Fibroblast of lung (primary cell): ENCODE measurements at regions not wholly inside any gene's neighbourhood (a gene's known extent, or its start where the extent isn't known, plus 50 kb on each side); places are given as distances from the start of the nearest gene placed in this dataset.

Experiments
- DNase-seq, 2 donors: peaks; one replicate each; pipeline versions ENCODE4 v3.0.0 to v3.0.0-alpha.2; 2010; ENCODE audit warnings: low read depth in 2 of 2
- H2AFZ ChIP-seq: 2 replicates; pipeline ENCODE4 v1.5.1; 2012; ENCODE audit warnings: low read length, control low read depth, inconsistent platforms
- H3K27ac ChIP-seq: 2 replicates; pipeline ENCODE4 v1.5.1; 2011; ENCODE audit warnings: low read length, control low read depth; ENCODE audit not compliant: insufficient read depth
- H3K27me3 ChIP-seq: 2 replicates; pipeline ENCODE4 v1.5.1; 2011; ENCODE audit warnings: mild to moderate bottlenecking, low read length; ENCODE audit not compliant: control insufficient read depth, insufficient read depth
- H3K36me3 ChIP-seq: 2 replicates; pipeline ENCODE4 v1.5.1; 2011; ENCODE audit warnings: low read length; ENCODE audit not compliant: control insufficient read depth, insufficient read depth
- H3K4me1 ChIP-seq: 2 replicates; pipeline ENCODE4 v1.5.1; 2011; ENCODE audit warnings: low read length; ENCODE audit not compliant: control insufficient read depth, insufficient read depth; ENCODE audit errors: extremely low read depth
- H3K4me2 ChIP-seq: 2 replicates; pipeline ENCODE4 v1.5.1; 2011; ENCODE audit warnings: low read length, control low read depth; ENCODE audit not compliant: insufficient read depth; ENCODE audit errors: extremely low read depth
- H3K4me3 ChIP-seq, 4 experiments: fragments of 200-600 bp in 1 of 4; sonication (generic) in 1 of 4; replicated peaks in 1 of 4; 2 replicates each; pipeline ENCODE4 v1.5.1; 2011 to 2016; ENCODE audit warnings: low read length in 4 of 4, low read depth in 3 of 4, mild to moderate bottlenecking in 3 of 4, control low read depth in 2 of 4, inconsistent platforms in 1 of 4, mixed read lengths in 1 of 4; ENCODE audit not compliant: insufficient read depth in 1 of 4; ENCODE audit errors: control extremely low read depth in 1 of 4
- H3K79me2 ChIP-seq: 2 replicates; pipeline ENCODE4 v1.5.1; 2012; ENCODE audit warnings: mild to moderate bottlenecking, low read length, inconsistent platforms; ENCODE audit not compliant: control insufficient read depth, insufficient read depth
- H3K9ac ChIP-seq: 2 replicates; pipeline ENCODE4 v1.5.1; 2011; ENCODE audit warnings: mild to moderate bottlenecking, low read length, control low read depth; ENCODE audit not compliant: insufficient read depth
- H3K9me3 ChIP-seq: 2 replicates; pipeline ENCODE4 v1.5.1; 2012; ENCODE audit warnings: low read depth, low read length; ENCODE audit not compliant: control insufficient read depth, insufficient read depth
- H4K20me1 ChIP-seq: 2 replicates; pipeline ENCODE4 v1.5.1; 2011; ENCODE audit warnings: low read length; ENCODE audit not compliant: control insufficient read depth, insufficient read depth; ENCODE audit errors: extremely low read depth
- EZH2 ChIP-seq: IDR thresholded peaks from 2 replicates; pipeline ENCODE4 v1.5.1; 2012; ENCODE audit warnings: low read length, control low read depth, mild to moderate bottlenecking; ENCODE audit errors: missing control alignments
- TF ChIP-seq, protein P1 (sequence below), 2 donors: IDR thresholded peaks in 1 of 2; conservative IDR thresholded peaks in 1 of 2; 1 replicate in 1 of 2; 2 replicates in 1 of 2; pipeline ENCODE4 v1.5.1; 2011 to 2012; ENCODE audit warnings: low read length in 2 of 2, control low read depth in 1 of 2, inconsistent platforms in 1 of 2, low read depth in 1 of 2, mild to moderate bottlenecking in 1 of 2

GRCh38 chr12:67453191-67453590 is 184.0 kb downstream of the CAND1 start:
- H3K27me3 ChIP-seq: no peaks in the 10 kb centered on the region
- DNase-seq: no peak
- no peak for TF ChIP-seq EZH2
- TF ChIP-seq, protein P1, sequence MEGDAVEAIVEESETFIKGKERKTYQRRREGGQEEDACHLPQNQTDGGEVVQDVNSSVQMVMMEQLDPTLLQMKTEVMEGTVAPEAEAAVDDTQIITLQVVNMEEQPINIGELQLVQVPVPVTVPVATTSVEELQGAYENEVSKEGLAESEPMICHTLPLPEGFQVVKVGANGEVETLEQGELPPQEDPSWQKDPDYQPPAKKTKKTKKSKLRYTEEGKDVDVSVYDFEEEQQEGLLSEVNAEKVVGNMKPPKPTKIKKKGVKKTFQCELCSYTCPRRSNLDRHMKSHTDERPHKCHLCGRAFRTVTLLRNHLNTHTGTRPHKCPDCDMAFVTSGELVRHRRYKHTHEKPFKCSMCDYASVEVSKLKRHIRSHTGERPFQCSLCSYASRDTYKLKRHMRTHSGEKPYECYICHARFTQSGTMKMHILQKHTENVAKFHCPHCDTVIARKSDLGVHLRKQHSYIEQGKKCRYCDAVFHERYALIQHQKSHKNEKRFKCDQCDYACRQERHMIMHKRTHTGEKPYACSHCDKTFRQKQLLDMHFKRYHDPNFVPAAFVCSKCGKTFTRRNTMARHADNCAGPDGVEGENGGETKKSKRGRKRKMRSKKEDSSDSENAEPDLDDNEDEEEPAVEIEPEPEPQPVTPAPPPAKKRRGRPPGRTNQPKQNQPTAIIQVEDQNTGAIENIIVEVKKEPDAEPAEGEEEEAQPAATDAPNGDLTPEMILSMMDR (conservative IDR thresholded peaks at IDR 0.05 in 1 of 2, IDR thresholded peaks at IDR 0.05 in 1 of 2; ENCODE audit: low read depth in 1 of 2, low read length in 2 of 2): no peak
- no peak overlapping the region for H3K27ac ChIP-seq
- no peaks in the 10 kb centered on the region for H4K20me1 ChIP-seq
- H2AFZ ChIP-seq: no peak overlapping the region
- no peak overlapping the region for H3K4me3 ChIP-seq
- H3K9me3 ChIP-seq: no peaks in the 10 kb centered on the region
- no peaks in the 10 kb centered on the region for H3K36me3 ChIP-seq
- no peaks in the 10 kb centered on the region for H3K79me2 ChIP-seq
- H3K9ac ChIP-seq: no peak overlapping the region
- H3K4me2 ChIP-seq: no peak overlapping the region
- H3K4me1 ChIP-seq: peaks cover 8% of the 10 kb centered on the region

DNA sequence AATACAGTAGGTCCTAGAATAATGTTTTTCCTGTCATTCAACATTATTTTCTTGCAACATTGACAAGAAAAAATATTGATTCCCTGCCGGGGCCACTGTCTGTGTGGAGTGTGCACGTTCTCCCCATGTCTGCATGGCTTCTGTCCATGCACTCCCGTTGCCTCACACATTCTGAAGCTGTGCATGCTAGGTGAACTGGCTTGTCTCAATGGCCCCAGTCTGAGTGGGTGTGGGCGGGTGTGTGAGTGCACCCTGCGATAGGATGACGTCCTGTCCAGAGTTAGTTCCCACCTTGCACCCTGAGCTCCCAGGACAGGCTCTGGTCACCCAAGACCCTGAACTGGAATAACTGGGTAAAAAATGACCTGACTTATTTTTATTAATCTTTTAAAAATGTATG is 186.1 kb downstream of the CAND1 start:
- Histone ChIP-seq H3K4me1 (peaks cover 8% of the 10 kb centered on the region), H3K4me3 (no peak overlapping the region), H3K9ac (no peak overlapping the region), H3K9me3 (no peaks in the 10 kb centered on the region), H2AFZ (no peak overlapping the region), H3K4me2 (no peak overlapping the region), H3K36me3 (no peaks in the 10 kb centered on the region), H3K79me2 (no peaks in the 10 kb centered on the region), H3K27ac (no peak overlapping the region), H3K27me3 (no peaks in the 10 kb centered on the region), H4K20me1 (no peaks in the 10 kb centered on the region)
- no peak for DNase-seq
- TF ChIP-seq EZH2: no peak

DNA sequence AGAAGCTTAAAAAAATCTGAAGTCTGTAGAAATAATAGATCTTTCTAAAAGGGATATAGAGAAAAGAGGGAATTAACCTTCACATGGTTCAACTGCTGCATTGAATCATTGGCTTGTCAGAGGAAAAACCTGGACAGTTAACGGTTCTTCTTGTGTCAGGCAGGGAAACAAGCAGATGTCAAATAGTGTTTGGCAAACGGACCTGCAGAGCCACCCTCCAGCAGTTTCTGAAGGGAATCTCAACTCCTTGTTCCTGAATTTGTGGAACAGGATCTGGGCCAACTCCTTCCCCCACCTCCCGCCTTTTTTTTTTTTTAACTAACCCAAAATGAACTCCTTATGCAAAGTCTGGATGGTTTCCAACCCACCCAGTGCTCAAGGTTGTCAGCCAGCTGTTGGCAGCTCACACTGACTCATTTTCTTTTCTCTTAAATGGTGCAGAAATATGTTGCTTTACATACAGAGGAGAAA is 187.3 kb downstream of the CAND1 start:
- Histone ChIP-seq H3K27ac (no peak overlapping the region), H3K4me3 (no peak overlapping the region), H4K20me1 (no peaks in the 10 kb centered on the region), H3K9ac (no peak overlapping the region), H3K4me1 (peaks cover 8% of the 10 kb centered on the region), H3K4me2 (no peak overlapping the region), H3K79me2 (no peaks in the 10 kb centered on the region), H3K36me3 (no peaks in the 10 kb centered on the region), H2AFZ (no peak overlapping the region), H3K27me3 (no peaks in the 10 kb centered on the region), H3K9me3 (no peaks in the 10 kb centered on the region)
- TF ChIP-seq, protein P1 (conservative IDR thresholded peaks at IDR 0.05 in 1 of 2, IDR thresholded peaks at IDR 0.05 in 1 of 2; ENCODE audit: low read depth in 1 of 2, low read length in 2 of 2): no peak
- TF ChIP-seq EZH2: no peak
- peak; percentile 89 to 90 for DNase-seq
